H1 (cell line): ENCODE measurements at regions not wholly inside any gene's neighbourhood (a gene's known extent, or its start where the extent isn't known, plus 50 kb on each side); places are given as distances from the start of the nearest gene placed in this dataset.

Experiments used
- CHD7 ChIP-seq: fragments of 300-600 bp; sonication (generic); IDR thresholded peaks from 2 replicates; pipeline ENCODE4 v1.7.1; 2012; ENCODE audit warnings: low read length, moderate library complexity, mild to moderate bottlenecking, inconsistent platforms; ENCODE audit not compliant: insufficient replicate concordance

- TF ChIP-seq CHD7 = no peak
Measured at GRCh38 chr13:109381546-109382180, 404.7 kb downstream of the IRS2 start (continued).
